ENCODE measurements at regions not wholly inside any gene's neighbourhood (a gene's known extent, or its start where the extent isn't known, plus 50 kb on each side); places are given as distances from the start of the nearest gene placed in this dataset.
A peak's percentile ranks its signal among the peaks of the same experiment; 100 is the strongest.

GRCh38 chr2:225270053-225270452 lies 129.5 kb upstream of the NYAP2 start:
- H3K79me2 ChIP-seq (ENCODE audit: control insufficient read depth, insufficient read depth, low read length): no peaks in the 10 kb centered on the region
- BruUV-seq (replicated peaks): no TSS peak
- intact Hi-C loops (cut with micrococcal nuclease; ENCODE audit: unreplicated experiment) (loop anchor here (2.0 kb wide), 1 partner anchor 229 kb away; no protein-coding TSS in a partner anchor), in situ Hi-C loops (cut with MboI) (loop anchor here (10.0 kb wide), 2 partner anchors 225 to 335 kb away; partner anchors contain the start of gene DOCK10)
- H2AFZ ChIP-seq (ENCODE audit: control insufficient read depth, low read depth, low read length): no peak overlapping the region; the same call in 1 of the 2 replicates
- H3K9ac ChIP-seq (ENCODE audit: control insufficient read depth, insufficient read depth, low read length): no peak overlapping the region
- no peaks in the 10 kb centered on the region for H3K27me3 ChIP-seq (replicated peaks in 1 of 2; ENCODE audit: control insufficient read depth in 2 of 2, insufficient read depth in 2 of 2, low read length in 1 of 2)
- ChIA-PET POLR2A (no interaction called here), SMC1A (ENCODE audit: uncharacterized antibody, unreplicated experiment) (no interaction called here), RAD21 (ENCODE audit: unreplicated experiment) (interaction anchor here (1.4 kb wide), 1 partner anchor 62 kb away, joined by 4 read pairs; no protein-coding TSS in a partner anchor), CTCF (no interaction called here)
- H4K20me1 ChIP-seq (ENCODE audit: control insufficient read depth, insufficient read depth): no peaks in the 10 kb centered on the region
- H3K4me3 ChIP-seq: no peak overlapping the region
- ATAC-seq (peak; percentile 8; the same call in 2 of the 3 replicates), DNase-seq (ENCODE audit: low read depth, low spot score) (no peak), FAIRE-seq (no peak)
- no peaks in the 10 kb centered on the region for H3K36me3 ChIP-seq (ENCODE audit: control insufficient read depth in 2 of 2, insufficient read depth in 2 of 2, low read length in 1 of 2)
- H3K27ac ChIP-seq (ENCODE audit: control insufficient read depth, insufficient read depth): no peak overlapping the region
- no peak overlapping the region for H3K4me2 ChIP-seq (ENCODE audit: control insufficient read depth, insufficient read depth)
- H3K9me3 ChIP-seq (replicated peaks; ENCODE audit: control insufficient read depth, insufficient read depth, low read length): no peaks in the 10 kb centered on the region; the same call in 2 of the 3 replicates
- TF ChIP-seq SPI1 (IDR thresholded peaks at IDR 0.05; ENCODE audit: borderline replicate concordance, insufficient read depth, low read depth, low read length) (peak; percentile 35; the same call in 1 of the 2 replicates), LARP7 (IDR thresholded peaks at IDR 0.05) (peak; percentile 16; the same call in 1 of the 2 replicates), ATF2 (IDR thresholded peaks at IDR 0.05; ENCODE audit: low read length) (no peak)
- peaks cover 16% of the 10 kb centered on the region for H3K4me1 ChIP-seq (ENCODE audit: control insufficient read depth, insufficient read depth, low read length)

DNA sequence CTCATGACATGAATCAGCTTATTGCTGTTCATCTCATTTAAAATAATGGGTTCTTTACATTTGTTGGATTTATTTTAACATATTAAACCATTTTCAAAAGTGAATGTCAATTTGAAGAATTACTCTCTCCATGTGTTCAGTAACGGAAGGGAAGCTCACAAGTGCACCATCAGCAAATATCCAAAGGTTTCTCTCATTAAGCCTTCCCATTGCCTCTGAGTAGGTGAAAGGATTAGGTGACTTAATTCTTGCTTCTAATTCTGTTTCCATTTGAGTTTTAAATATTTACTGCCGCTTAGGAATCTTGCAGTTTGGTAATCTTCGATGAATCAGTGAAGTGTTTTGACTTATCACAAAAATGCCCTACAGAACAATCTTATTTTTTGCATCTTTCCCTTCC lies 145.1 kb upstream of the NYAP2 start:
- RAD21 ChIA-PET (ENCODE audit: unreplicated experiment): no interaction called here
- no peaks in the 10 kb centered on the region for H3K36me3 ChIP-seq (ENCODE audit: control insufficient read depth in 2 of 2, insufficient read depth in 2 of 2, low read length in 1 of 2)
- H4K20me1 ChIP-seq (ENCODE audit: control insufficient read depth, insufficient read depth): no peaks in the 10 kb centered on the region
- no peak for ATAC-seq
- in situ Hi-C loops (cut with MboI) (no loop called here), intact Hi-C loops (cut with micrococcal nuclease; ENCODE audit: unreplicated experiment) (no loop called here)
- H3K4me3 ChIP-seq: no peak overlapping the region
- H3K4me2 ChIP-seq (ENCODE audit: control insufficient read depth, insufficient read depth): no peak overlapping the region
- H3K4me1 ChIP-seq (ENCODE audit: control insufficient read depth, insufficient read depth, low read length): no peaks in the 10 kb centered on the region
- no peak overlapping the region for H3K9ac ChIP-seq (ENCODE audit: control insufficient read depth, insufficient read depth, low read length)
- no peak for DNase-seq (ENCODE audit: low read depth, low spot score)
- FAIRE-seq: no peak
- WGBS (ENCODE audit: insufficient coverage, insufficient replicate concordance, low lambda C conversion rate, missing lambda C conversion rate): 73% methylated on average over 3 of the region's 3 CpGs
- no peak overlapping the region for H3K27ac ChIP-seq (ENCODE audit: control insufficient read depth, insufficient read depth)
- POLR2A ChIA-PET: no interaction called here
- CTCF ChIA-PET: interaction anchor here (0.5 to 1.5 kb wide), 5 partner anchors 10 to 129 kb away, joined by 3 to 4 read pairs (median 4); no protein-coding TSS in a partner anchor
- no peaks in the 10 kb centered on the region for H3K9me3 ChIP-seq (replicated peaks; ENCODE audit: control insufficient read depth, insufficient read depth, low read length)
- BruUV-seq (replicated peaks): no TSS peak
- SMC1A ChIA-PET (ENCODE audit: uncharacterized antibody, unreplicated experiment): interaction anchor here (1.6 to 2.2 kb wide), 3 partner anchors 9 to 28 kb away, joined by 3 to 6 read pairs (median 6); no protein-coding TSS in a partner anchor
- no peaks in the 10 kb centered on the region for H3K27me3 ChIP-seq (replicated peaks in 1 of 2; ENCODE audit: control insufficient read depth in 2 of 2, insufficient read depth in 2 of 2, low read length in 1 of 2)
- H2AFZ ChIP-seq (ENCODE audit: control insufficient read depth, low read depth, low read length): no peak overlapping the region
- no peaks in the 10 kb centered on the region for H3K79me2 ChIP-seq (ENCODE audit: control insufficient read depth, insufficient read depth, low read length)
- TF ChIP-seq USF1 (IDR thresholded peaks at IDR 0.05; ENCODE audit: borderline replicate concordance, extremely low read length, insufficient read depth, low read depth, low read length) (no peak), ZNF274 (IDR thresholded peaks at IDR 0.05; ENCODE audit: insufficient read depth, insufficient read length) (no peak), HSF1 (IDR thresholded peaks at IDR 0.05; ENCODE audit: low read depth, low read length) (no peak), KLF5 (IDR thresholded peaks at IDR 0.05; ENCODE audit: partially characterized antibody) (no peak), MYB (IDR thresholded peaks at IDR 0.05; ENCODE audit: borderline replicate concordance, low read depth, low read length) (no peak), ZNF217 (IDR thresholded peaks at IDR 0.05) (no peak), FOXK2 (IDR thresholded peaks at IDR 0.05) (no peak)
- TF ChIP-seq, protein P1, sequence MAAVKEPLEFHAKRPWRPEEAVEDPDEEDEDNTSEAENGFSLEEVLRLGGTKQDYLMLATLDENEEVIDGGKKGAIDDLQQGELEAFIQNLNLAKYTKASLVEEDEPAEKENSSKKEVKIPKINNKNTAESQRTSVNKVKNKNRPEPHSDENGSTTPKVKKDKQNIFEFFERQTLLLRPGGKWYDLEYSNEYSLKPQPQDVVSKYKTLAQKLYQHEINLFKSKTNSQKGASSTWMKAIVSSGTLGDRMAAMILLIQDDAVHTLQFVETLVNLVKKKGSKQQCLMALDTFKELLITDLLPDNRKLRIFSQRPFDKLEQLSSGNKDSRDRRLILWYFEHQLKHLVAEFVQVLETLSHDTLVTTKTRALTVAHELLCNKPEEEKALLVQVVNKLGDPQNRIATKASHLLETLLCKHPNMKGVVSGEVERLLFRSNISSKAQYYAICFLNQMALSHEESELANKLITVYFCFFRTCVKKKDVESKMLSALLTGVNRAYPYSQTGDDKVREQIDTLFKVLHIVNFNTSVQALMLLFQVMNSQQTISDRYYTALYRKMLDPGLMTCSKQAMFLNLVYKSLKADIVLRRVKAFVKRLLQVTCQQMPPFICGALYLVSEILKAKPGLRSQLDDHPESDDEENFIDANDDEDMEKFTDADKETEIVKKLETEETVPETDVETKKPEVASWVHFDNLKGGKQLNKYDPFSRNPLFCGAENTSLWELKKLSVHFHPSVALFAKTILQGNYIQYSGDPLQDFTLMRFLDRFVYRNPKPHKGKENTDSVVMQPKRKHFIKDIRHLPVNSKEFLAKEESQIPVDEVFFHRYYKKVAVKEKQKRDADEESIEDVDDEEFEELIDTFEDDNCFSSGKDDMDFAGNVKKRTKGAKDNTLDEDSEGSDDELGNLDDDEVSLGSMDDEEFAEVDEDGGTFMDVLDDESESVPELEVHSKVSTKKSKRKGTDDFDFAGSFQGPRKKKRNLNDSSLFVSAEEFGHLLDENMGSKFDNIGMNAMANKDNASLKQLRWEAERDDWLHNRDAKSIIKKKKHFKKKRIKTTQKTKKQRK (IDR thresholded peaks at IDR 0.05; ENCODE audit: low read depth, low read length): no peak
